Karpas-422 (cell line): ENCODE measurements at regions not wholly inside any gene's neighbourhood (a gene's known extent, or its start where the extent isn't known, plus 50 kb on each side); places are given as distances from the start of the nearest gene placed in this dataset.

ENCODE experiments used
- DNase-seq: peaks from one replicate; pipeline ENCODE4 v3.0.0-alpha.2; 2015
- H2AFZ ChIP-seq: fragments of 200-600 bp; sonication (generic); 2 replicates; pipeline ENCODE4 v1.6.1; 2014; ENCODE audit warnings: antibody characterized with exemption, low read length, mixed read lengths
- H3K27ac ChIP-seq: fragments of 200-600 bp; sonication (generic); 2 replicates; pipeline ENCODE4 v1.5.1; 2014; ENCODE audit warnings: mild to moderate bottlenecking, low read length, moderate library complexity
- H3K27me3 ChIP-seq: fragments of 200-600 bp; sonication (generic); 2 replicates; pipeline ENCODE4 v1.6.1; 2014; ENCODE audit warnings: low read length, mixed read lengths
- H3K36me3 ChIP-seq: fragments of 200-600 bp; sonication (generic); 2 replicates; pipeline ENCODE4 v1.6.1; 2014; ENCODE audit warnings: low read length, mixed read lengths; ENCODE audit not compliant: insufficient read depth
- H3K4me1 ChIP-seq: fragments of 200-600 bp; sonication (generic); 2 replicates; pipeline ENCODE4 v1.6.1; 2014; ENCODE audit warnings: mild to moderate bottlenecking, low read length, mixed read lengths
- H3K4me2 ChIP-seq: fragments of 200-600 bp; sonication (generic); 2 replicates; pipeline ENCODE4 v1.6.1; 2014; ENCODE audit warnings: low read length, low read depth, mild to moderate bottlenecking; ENCODE audit not compliant: poor library complexity, severe bottlenecking
- H3K4me3 ChIP-seq: fragments of 200-600 bp; sonication (generic); 2 replicates; pipeline ENCODE4 v1.5.1; 2014; ENCODE audit warnings: mild to moderate bottlenecking, antibody characterized with exemption, low read length, mixed read lengths
- H3K79me2 ChIP-seq: fragments of 200-600 bp; sonication (generic); 2 replicates; pipeline ENCODE4 v1.6.1; 2014; ENCODE audit warnings: mild to moderate bottlenecking, low read length, mixed read lengths
- H3K9ac ChIP-seq: fragments of 200-600 bp; sonication (generic); 2 replicates; pipeline ENCODE4 v1.6.0; 2014; ENCODE audit warnings: low read length
- H3K9me2 ChIP-seq: fragments of 200-600 bp; sonication (generic), shearing (Covaris generic); replicated peaks from 2 replicates; pipeline ENCODE4 v1.6.0; 2014; ENCODE audit warnings: mild to moderate bottlenecking, low read length, moderate library complexity; ENCODE audit not compliant: insufficient read depth
- H3K9me3 ChIP-seq: fragments of 300-700, 200-600 bp; sonication (generic); 2 replicates; pipeline ENCODE4 v1.6.1; 2014; ENCODE audit warnings: low read length, mixed read lengths
- H4K20me1 ChIP-seq: fragments of 200-600 bp; sonication (generic); 2 replicates; pipeline ENCODE4 v1.6.1; 2014; ENCODE audit warnings: mild to moderate bottlenecking, antibody characterized with exemption, low read length, low read depth; ENCODE audit not compliant: insufficient read depth

- no peak overlapping the region for H2AFZ ChIP-seq
- H3K9me2 ChIP-seq = no peaks in the 10 kb centered on the region
- H3K9ac ChIP-seq = no peak overlapping the region
- H3K36me3 ChIP-seq = no peaks in the 10 kb centered on the region
- no peak overlapping the region for H3K4me3 ChIP-seq
- DNase-seq = no peak
- H3K79me2 ChIP-seq = no peaks in the 10 kb centered on the region
- no peak overlapping the region for H3K27ac ChIP-seq
- H3K9me3 ChIP-seq = peaks cover 5% of the 10 kb centered on the region; the same call in 1 of the 2 replicates
- no peaks in the 10 kb centered on the region for H4K20me1 ChIP-seq
- H3K27me3 ChIP-seq = no peaks in the 10 kb centered on the region
- H3K4me2 ChIP-seq = no peak overlapping the region
- no peaks in the 10 kb centered on the region for H3K4me1 ChIP-seq
Measured at GRCh38 chr6:22638320-22638719, 69.0 kb downstream of the HDGFL1 start.

GRCh38 chr6:22642254-22642653 lies 72.9 kb downstream of the HDGFL1 start:
- no peaks in the 10 kb centered on the region for H3K4me1 ChIP-seq
- no peaks in the 10 kb centered on the region for H3K36me3 ChIP-seq
- no peaks in the 10 kb centered on the region for H3K27me3 ChIP-seq
- H3K4me3 ChIP-seq = no peak overlapping the region
- no peaks in the 10 kb centered on the region for H3K79me2 ChIP-seq
- H3K27ac ChIP-seq = no peak overlapping the region
- H3K4me2 ChIP-seq = no peak overlapping the region
- no peaks in the 10 kb centered on the region for H3K9me2 ChIP-seq
- H2AFZ ChIP-seq = no peak overlapping the region
- no peak for DNase-seq
- no peaks in the 10 kb centered on the region for H4K20me1 ChIP-seq
- no peak overlapping the region for H3K9ac ChIP-seq
- peaks cover 5% of the 10 kb centered on the region; the same call in 1 of the 2 replicates for H3K9me3 ChIP-seq

GRCh38 chr6:22643780-22644179 lies 74.4 kb downstream of the HDGFL1 start:
- Histone ChIP-seq H2AFZ (no peak overlapping the region), H3K4me2 (no peak overlapping the region), H3K9me2 (no peaks in the 10 kb centered on the region), H4K20me1 (no peaks in the 10 kb centered on the region), H3K79me2 (no peaks in the 10 kb centered on the region), H3K27me3 (no peaks in the 10 kb centered on the region), H3K4me3 (no peak overlapping the region), H3K27ac (no peak overlapping the region), H3K9ac (no peak overlapping the region), H3K9me3 (peaks cover 5% of the 10 kb centered on the region; the same call in 1 of the 2 replicates), H3K4me1 (no peaks in the 10 kb centered on the region), H3K36me3 (no peaks in the 10 kb centered on the region)
- DNase-seq = no peak

- H3K9me3 ChIP-seq = no peaks in the 10 kb centered on the region; the same call in 1 of the 2 replicates
- H3K9ac ChIP-seq = no peak overlapping the region
- no peak overlapping the region for H2AFZ ChIP-seq
- no peak overlapping the region for H3K4me3 ChIP-seq
- no peaks in the 10 kb centered on the region for H3K4me1 ChIP-seq
- H3K36me3 ChIP-seq = no peaks in the 10 kb centered on the region
- H3K27me3 ChIP-seq = no peaks in the 10 kb centered on the region
- no peaks in the 10 kb centered on the region for H3K9me2 ChIP-seq
- H3K27ac ChIP-seq = no peak overlapping the region
- DNase-seq = no peak
- no peaks in the 10 kb centered on the region for H3K79me2 ChIP-seq
- no peak overlapping the region for H3K4me2 ChIP-seq
- no peaks in the 10 kb centered on the region for H4K20me1 ChIP-seq
Measured at GRCh38 chr6:22647719-22648118, 78.4 kb downstream of the HDGFL1 start.

GRCh38 chr6:22651731-22652130 lies 82.4 kb downstream of the HDGFL1 start:
- Histone ChIP-seq H3K27me3 (no peaks in the 10 kb centered on the region), H3K4me3 (no peak overlapping the region), H3K4me2 (no peak overlapping the region), H3K9me3 (no peaks in the 10 kb centered on the region), H3K9me2 (0 out of 2 replicates have a peak, but pooled peaks cover 3% of the 10 kb centered on the region), H3K4me1 (no peaks in the 10 kb centered on the region), H2AFZ (no peak overlapping the region), H4K20me1 (no peaks in the 10 kb centered on the region), H3K9ac (no peak overlapping the region), H3K36me3 (no peaks in the 10 kb centered on the region), H3K27ac (no peak overlapping the region), H3K79me2 (no peaks in the 10 kb centered on the region)
- DNase-seq = no peak

- no peak overlapping the region for H3K4me2 ChIP-seq
- H3K9me2 ChIP-seq = 0 out of 2 replicates have a peak, but pooled peaks cover 3% of the 10 kb centered on the region
- H3K36me3 ChIP-seq = no peaks in the 10 kb centered on the region
- H3K79me2 ChIP-seq = no peaks in the 10 kb centered on the region
- no peak overlapping the region for H3K9ac ChIP-seq
- no peaks in the 10 kb centered on the region for H3K4me1 ChIP-seq
- no peaks in the 10 kb centered on the region for H3K27me3 ChIP-seq
- no peak overlapping the region for H2AFZ ChIP-seq
- DNase-seq = no peak
- H3K9me3 ChIP-seq = no peaks in the 10 kb centered on the region
- no peaks in the 10 kb centered on the region for H4K20me1 ChIP-seq
- H3K4me3 ChIP-seq = no peak overlapping the region
- no peak overlapping the region for H3K27ac ChIP-seq
Measured at GRCh38 chr6:22653980-22654610, 84.7 kb downstream of the HDGFL1 start.

GRCh38 chr6:22656706-22657351 lies 87.5 kb downstream of the HDGFL1 start:
- Histone ChIP-seq H3K4me1 (no peaks in the 10 kb centered on the region), H3K9ac (no peak overlapping the region), H3K27me3 (no peaks in the 10 kb centered on the region), H3K4me2 (no peak overlapping the region), H2AFZ (no peak overlapping the region), H3K27ac (no peak overlapping the region), H3K9me2 (0 out of 2 replicates have a peak, but pooled peaks cover 3% of the 10 kb centered on the region), H3K36me3 (no peaks in the 10 kb centered on the region), H3K9me3 (0 out of 2 replicates have a peak, but pooled peaks cover 10% of the 10 kb centered on the region), H3K79me2 (no peaks in the 10 kb centered on the region), H4K20me1 (no peaks in the 10 kb centered on the region), H3K4me3 (no peak overlapping the region)
- DNase-seq = no peak

- H3K9me2 ChIP-seq = 0 out of 2 replicates have a peak, but pooled peaks cover 3% of the 10 kb centered on the region
- H3K79me2 ChIP-seq = no peaks in the 10 kb centered on the region
- H3K4me1 ChIP-seq = no peaks in the 10 kb centered on the region
- no peak overlapping the region for H3K27ac ChIP-seq
- no peaks in the 10 kb centered on the region for H3K27me3 ChIP-seq
- 0 out of 2 replicates have a peak, but pooled peaks cover 10% of the 10 kb centered on the region for H3K9me3 ChIP-seq
- H3K9ac ChIP-seq = no peak overlapping the region
- no peak overlapping the region for H2AFZ ChIP-seq
- no peaks in the 10 kb centered on the region for H3K36me3 ChIP-seq
- no peak for DNase-seq
- H4K20me1 ChIP-seq = no peaks in the 10 kb centered on the region
- H3K4me3 ChIP-seq = no peak overlapping the region
- no peak overlapping the region for H3K4me2 ChIP-seq
Measured at GRCh38 chr6:22657352-22657980, 88.1 kb downstream of the HDGFL1 start.
